ENCODE measurements at regions not wholly inside any gene's neighbourhood (a gene's known extent, or its start where the extent isn't known, plus 50 kb on each side); places are given as distances from the start of the nearest gene placed in this dataset.

DNA sequence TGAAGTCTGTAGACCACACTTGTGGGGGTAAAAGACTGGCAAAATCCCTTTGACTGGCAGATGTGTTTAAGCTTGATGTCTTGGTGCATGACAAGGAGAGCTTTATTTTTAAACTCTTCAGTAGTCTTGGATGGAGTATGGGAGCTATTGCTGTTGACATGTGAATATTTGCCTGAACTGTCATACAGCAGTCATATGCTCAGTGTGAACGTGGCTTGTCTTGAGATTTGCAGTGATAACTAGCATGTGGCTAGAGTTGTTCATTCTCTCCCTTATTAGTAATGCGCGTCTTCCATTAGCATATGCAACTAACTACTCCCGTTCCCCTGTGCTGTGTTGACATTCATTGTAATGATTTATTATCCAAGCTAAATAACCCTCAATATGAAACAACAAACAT lies 523.6 kb upstream of the WWC1 start:
- Histone ChIP-seq H3K4me3 (no peak overlapping the region), H3K4me1 (no peaks in the 10 kb centered on the region), H3K36me3 (no peaks in the 10 kb centered on the region), H3K27ac (no peak overlapping the region), H3K27me3 (no peaks in the 10 kb centered on the region), H3K9me3 (no peaks in the 10 kb centered on the region)
- no peak for FAIRE-seq
- no peak for DNase-seq
- TF ChIP-seq, protein P1, sequence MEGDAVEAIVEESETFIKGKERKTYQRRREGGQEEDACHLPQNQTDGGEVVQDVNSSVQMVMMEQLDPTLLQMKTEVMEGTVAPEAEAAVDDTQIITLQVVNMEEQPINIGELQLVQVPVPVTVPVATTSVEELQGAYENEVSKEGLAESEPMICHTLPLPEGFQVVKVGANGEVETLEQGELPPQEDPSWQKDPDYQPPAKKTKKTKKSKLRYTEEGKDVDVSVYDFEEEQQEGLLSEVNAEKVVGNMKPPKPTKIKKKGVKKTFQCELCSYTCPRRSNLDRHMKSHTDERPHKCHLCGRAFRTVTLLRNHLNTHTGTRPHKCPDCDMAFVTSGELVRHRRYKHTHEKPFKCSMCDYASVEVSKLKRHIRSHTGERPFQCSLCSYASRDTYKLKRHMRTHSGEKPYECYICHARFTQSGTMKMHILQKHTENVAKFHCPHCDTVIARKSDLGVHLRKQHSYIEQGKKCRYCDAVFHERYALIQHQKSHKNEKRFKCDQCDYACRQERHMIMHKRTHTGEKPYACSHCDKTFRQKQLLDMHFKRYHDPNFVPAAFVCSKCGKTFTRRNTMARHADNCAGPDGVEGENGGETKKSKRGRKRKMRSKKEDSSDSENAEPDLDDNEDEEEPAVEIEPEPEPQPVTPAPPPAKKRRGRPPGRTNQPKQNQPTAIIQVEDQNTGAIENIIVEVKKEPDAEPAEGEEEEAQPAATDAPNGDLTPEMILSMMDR (IDR thresholded peaks at IDR 0.05), result no peak
- 63 to 65% methylated on average over 4 of the region's 4 CpGs for WGBS, 2 donors
- intact Hi-C loops (cut with DNase I), result no loop called here
- no peak for ATAC-seq

DNA sequence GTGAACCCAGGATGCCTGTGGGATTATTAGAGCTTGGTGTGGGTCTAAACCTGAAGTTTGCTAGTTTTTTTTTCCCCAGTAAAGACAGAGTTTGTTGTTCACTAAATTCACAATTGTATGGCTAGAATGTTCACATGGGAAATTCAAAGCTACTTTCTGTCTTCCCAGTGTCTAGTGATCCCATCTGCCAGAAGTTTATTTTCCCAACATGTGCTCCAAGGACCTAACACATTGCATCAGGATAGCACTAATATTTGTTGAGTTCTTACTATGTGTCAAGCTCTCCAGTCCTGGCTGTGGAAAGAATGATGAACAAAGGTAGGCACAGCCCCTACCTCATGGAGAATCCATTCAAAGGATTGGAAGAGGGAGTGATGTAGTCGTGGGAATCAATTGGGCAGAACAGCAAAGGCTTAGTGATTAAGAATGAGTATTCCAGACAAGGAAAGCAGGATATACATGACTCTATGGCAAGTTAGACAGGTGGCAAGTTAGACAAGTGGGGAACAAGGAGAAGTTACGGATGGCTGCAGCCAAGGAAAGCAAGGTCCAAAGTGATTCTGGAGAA lies 521.5 kb upstream of the WWC1 start:
- no peak for DNase-seq
- FAIRE-seq, result no peak
- no peak for ATAC-seq
- no peak overlapping the region for H3K27ac ChIP-seq
- intact Hi-C loops (cut with DNase I), result no loop called here
- no peaks in the 10 kb centered on the region for H3K4me1 ChIP-seq
- TF ChIP-seq, protein P1 (IDR thresholded peaks at IDR 0.05), result no peak
- H3K9me3 ChIP-seq, result no peaks in the 10 kb centered on the region
- no peaks in the 10 kb centered on the region for H3K36me3 ChIP-seq
- H3K27me3 ChIP-seq, result no peaks in the 10 kb centered on the region
- H3K4me3 ChIP-seq, result no peak overlapping the region
- WGBS, 2 donors, result 72 to 73% methylated on average over 2 of the region's 2 CpGs

DNA sequence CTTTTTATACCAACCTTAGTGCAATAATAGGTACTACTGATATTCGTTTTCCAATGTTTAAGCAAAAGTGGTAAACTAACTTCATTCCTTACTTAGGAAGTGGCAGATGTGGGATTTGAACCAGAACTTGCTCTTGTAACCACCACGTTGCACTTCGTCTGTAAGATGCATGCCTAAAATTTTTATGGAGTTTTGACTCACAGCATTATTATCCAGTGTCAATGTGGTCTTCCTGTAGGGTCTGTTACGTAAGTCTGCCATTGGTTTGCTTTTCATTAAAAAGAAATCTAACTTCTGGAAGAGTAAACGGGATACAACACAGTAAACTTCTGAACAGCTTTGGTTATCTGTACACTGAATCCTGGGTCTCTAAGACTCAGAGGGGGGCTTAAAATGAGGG lies 521.0 kb upstream of the WWC1 start:
- TF ChIP-seq, protein P1 (IDR thresholded peaks at IDR 0.05), result no peak
- H3K36me3 ChIP-seq, result no peaks in the 10 kb centered on the region
- intact Hi-C loops (cut with DNase I), result no loop called here
- H3K4me3 ChIP-seq, result no peak overlapping the region
- H3K4me1 ChIP-seq, result no peaks in the 10 kb centered on the region
- ATAC-seq, result no peak
- no peak overlapping the region for H3K27ac ChIP-seq
- no peak for FAIRE-seq
- H3K27me3 ChIP-seq, result no peaks in the 10 kb centered on the region
- no peaks in the 10 kb centered on the region for H3K9me3 ChIP-seq
- 47 to 60% methylated on average over 5 of the region's 5 CpGs for WGBS, 2 donors
- no peak for DNase-seq

DNA sequence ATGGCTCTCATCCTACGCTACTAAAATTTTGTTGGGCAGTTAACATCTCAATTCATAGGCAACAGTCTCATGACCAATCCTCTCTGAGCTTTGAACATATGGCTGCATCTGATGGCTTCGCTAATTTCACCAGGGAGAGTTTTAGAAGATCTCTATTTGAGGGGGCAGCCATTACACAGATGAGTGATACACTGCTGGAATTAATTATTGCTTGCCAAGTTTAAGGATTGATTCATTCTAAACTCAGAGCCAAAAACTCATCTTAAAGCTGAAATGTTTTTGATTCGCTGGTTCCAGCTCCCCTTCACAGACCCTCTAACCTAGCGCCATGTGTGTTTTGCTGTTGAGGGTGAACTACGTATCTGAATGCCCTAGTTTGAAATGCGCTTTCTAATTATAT lies 519.9 kb upstream of the WWC1 start:
- no peak overlapping the region for H3K27ac ChIP-seq
- no peaks in the 10 kb centered on the region for H3K9me3 ChIP-seq
- intact Hi-C loops (cut with DNase I), result no loop called here
- H3K4me1 ChIP-seq, result no peaks in the 10 kb centered on the region
- WGBS, 2 donors, result 86 to 93% methylated on average over 6 of the region's 6 CpGs
- DNase-seq (no peak), ATAC-seq (no peak), FAIRE-seq (no peak)
- H3K36me3 ChIP-seq, result no peaks in the 10 kb centered on the region
- H3K4me3 ChIP-seq, result no peak overlapping the region
- H3K27me3 ChIP-seq, result no peaks in the 10 kb centered on the region
- TF ChIP-seq, protein P1 (IDR thresholded peaks at IDR 0.05), result no peak

DNA sequence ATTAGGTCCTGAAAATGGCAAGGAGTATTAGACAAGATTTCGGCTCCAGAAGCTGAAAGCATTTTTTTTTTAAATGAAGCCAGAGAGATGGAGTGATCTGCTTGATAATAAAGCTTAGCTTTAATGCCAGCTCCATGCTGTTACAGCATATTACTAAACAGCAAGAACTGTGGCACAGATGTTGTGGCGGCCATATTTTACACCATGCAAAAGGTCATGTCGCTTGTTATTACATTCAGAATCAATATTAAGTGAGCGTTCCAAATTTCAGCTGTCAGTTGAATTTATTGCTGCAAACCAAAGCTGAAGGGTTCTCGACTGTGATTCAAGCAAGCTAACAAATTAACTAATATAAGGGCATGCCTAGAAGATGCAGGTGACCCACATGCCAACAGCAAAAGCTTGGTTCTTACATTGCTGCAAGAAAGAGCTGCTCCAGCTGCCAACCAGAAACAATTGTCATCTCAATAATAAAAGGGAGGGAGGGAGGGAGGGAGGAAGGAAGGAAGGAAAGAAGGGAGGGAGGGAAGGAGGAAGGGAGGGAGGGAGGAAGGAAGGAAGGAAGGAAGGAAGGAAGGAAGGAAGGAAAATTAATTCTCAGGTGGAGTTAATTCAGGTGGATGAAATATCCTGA lies 517.7 kb upstream of the WWC1 start:
- Histone ChIP-seq H3K4me3 (no peak overlapping the region), H3K4me1 (no peaks in the 10 kb centered on the region), H3K27me3 (no peaks in the 10 kb centered on the region), H3K9me3 (no peaks in the 10 kb centered on the region), H3K27ac (no peak overlapping the region), H3K36me3 (no peaks in the 10 kb centered on the region)
- intact Hi-C loops (cut with DNase I), result no loop called here
- whole genome bisulfite sequencing, 2 donors, result 48 to 49% methylated on average over 5 of the region's 5 CpGs
- FAIRE-seq (no peak), DNase-seq (no peak), ATAC-seq (no peak)
- TF ChIP-seq, protein P1 (IDR thresholded peaks at IDR 0.05), result no peak

Data from pancreas (tissue), 10 donors.